ENCODE measurements at regions not wholly inside any gene's neighbourhood (a gene's known extent, or its start where the extent isn't known, plus 50 kb on each side); places are given as distances from the start of the nearest gene placed in this dataset.

DNA sequence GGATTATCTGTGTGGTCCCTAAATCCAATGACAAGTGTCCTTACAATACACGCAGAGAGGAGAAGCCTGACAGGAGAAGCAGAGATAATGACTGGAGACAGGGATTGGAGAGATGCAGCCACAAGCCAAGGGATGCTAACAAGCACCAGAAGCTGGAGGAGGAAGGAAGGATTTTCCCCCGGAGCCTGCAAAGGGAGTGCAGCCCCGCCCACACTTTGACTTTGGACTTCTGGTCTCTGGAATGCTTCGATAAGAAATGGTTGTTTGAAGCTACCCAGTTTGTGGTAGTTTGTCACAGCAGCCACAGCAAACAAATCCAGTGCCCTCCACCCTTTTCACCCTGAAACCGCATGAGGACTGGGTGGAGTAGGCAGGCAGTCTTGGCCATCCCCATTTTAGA, 77.2 kb upstream of the BOD1 start (continued):
- TF ChIP-seq BRF1 (IDR thresholded peaks at IDR 0.05; ENCODE audit: borderline replicate concordance, extremely low read depth, insufficient read length), result no peak
- TF ChIP-seq KDM1A (IDR thresholded peaks at IDR 0.05), result peak in 1 of 2 experiments; percentile 75; a peak in 3 of 4 replicates
- TF ChIP-seq SNRNP70 (optimal IDR thresholded peaks at IDR 0.05; ENCODE audit: low read depth, low read length), result no peak
- peak; percentile 41 for TF ChIP-seq CBFA2T2 (conservative IDR thresholded peaks at IDR 0.05)
- TF ChIP-seq ZNF644 (tag; IDR thresholded peaks at IDR 0.05; ENCODE audit: low read depth), result no peak
- no peak for TF ChIP-seq ZBTB1 (CRISPR knock-in tag; IDR thresholded peaks at IDR 0.05; ENCODE audit: borderline replicate concordance, low read depth)
- no peak for TF ChIP-seq PTRF (tag; IDR thresholded peaks at IDR 0.05)
- TF ChIP-seq RBFOX2 (IDR thresholded peaks at IDR 0.05; ENCODE audit: low read depth, low read length), result no peak
- TF ChIP-seq NCOR1 (IDR thresholded peaks at IDR 0.05), result peak; percentile 23; the same call in 1 of the 2 replicates

DNA sequence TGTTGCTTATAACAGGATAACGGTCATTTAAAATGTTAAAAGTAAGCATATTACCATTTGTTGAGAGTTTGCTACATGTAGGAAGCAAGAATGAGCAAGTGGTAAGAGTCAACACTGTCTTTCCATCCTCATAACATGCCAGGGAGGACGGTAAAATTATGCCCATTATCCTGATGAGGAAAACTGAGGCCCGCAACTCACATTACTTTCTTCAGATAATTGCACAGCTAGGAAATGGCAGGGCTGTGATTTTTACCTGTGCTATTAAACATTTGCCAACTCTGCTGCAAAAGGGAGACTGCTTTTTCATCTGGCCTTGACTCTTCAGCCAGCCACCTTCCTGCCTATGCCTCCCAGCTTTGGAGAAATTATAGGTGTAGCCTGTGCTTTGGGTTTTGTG, 79.8 kb upstream of the BOD1 start:
- H3K36me3 ChIP-seq (ENCODE audit: control insufficient read depth, insufficient read depth, low read length), result no peaks in the 10 kb centered on the region
- H4K20me1 ChIP-seq (replicated peaks; ENCODE audit: control insufficient read depth, insufficient read depth, low read length), result no peaks in the 10 kb centered on the region
- H3K9me1 ChIP-seq (ENCODE audit: control insufficient read depth, insufficient read depth, low read length), result no peaks in the 10 kb centered on the region
- no peak for FAIRE-seq
- DNase-seq (ENCODE audit: extremely low read depth in 1 of 4, low spot score in 3 of 4), result no peak
- TF ChIP-seq CBX1 (IDR thresholded peaks at IDR 0.05; ENCODE audit: low read depth), result peak; percentile 34; the same call in 1 of the 2 replicates
- peak; percentile 70; the same call in 1 of the 2 replicates for TF ChIP-seq SMARCA5 (IDR thresholded peaks at IDR 0.05)
- TF ChIP-seq HDAC2 (IDR thresholded peaks at IDR 0.05), result peak; percentile 46; the same call in 1 of the 2 replicates
- peak; percentile 99 for TF ChIP-seq RBM25 (IDR thresholded peaks at IDR 0.05; ENCODE audit: low read depth, low read length, severe bottlenecking)
- peak; percentile 86 for TF ChIP-seq ADNP (tag; IDR thresholded peaks at IDR 0.05)
- TF ChIP-seq, protein P1, sequence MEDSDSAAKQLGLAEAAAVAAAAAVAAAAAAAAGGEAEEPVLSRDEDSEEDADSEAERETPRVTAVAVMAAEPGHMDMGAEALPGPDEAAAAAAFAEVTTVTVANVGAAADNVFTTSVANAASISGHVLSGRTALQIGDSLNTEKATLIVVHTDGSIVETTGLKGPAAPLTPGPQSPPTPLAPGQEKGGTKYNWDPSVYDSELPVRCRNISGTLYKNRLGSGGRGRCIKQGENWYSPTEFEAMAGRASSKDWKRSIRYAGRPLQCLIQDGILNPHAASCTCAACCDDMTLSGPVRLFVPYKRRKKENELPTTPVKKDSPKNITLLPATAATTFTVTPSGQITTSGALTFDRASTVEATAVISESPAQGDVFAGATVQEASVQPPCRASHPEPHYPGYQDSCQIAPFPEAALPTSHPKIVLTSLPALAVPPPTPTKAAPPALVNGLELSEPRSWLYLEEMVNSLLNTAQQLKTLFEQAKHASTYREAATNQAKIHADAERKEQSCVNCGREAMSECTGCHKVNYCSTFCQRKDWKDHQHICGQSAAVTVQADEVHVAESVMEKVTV (CRISPR knock-in tag; IDR thresholded peaks at IDR 0.05), result no peak
- TF ChIP-seq PHF20 (IDR thresholded peaks at IDR 0.05; ENCODE audit: partially characterized antibody), result peak; percentile 45
- no peak for TF ChIP-seq ZNF124 (CRISPR knock-in tag; IDR thresholded peaks at IDR 0.05)
- peak; percentile 62 for TF ChIP-seq CHD4 (IDR thresholded peaks at IDR 0.05; ENCODE audit: insufficient read depth, insufficient replicate concordance, low read depth, low read length, poor library complexity, severe bottlenecking)
- TF ChIP-seq BCOR (IDR thresholded peaks at IDR 0.05), result peak; percentile 93
- TF ChIP-seq, protein P2, sequence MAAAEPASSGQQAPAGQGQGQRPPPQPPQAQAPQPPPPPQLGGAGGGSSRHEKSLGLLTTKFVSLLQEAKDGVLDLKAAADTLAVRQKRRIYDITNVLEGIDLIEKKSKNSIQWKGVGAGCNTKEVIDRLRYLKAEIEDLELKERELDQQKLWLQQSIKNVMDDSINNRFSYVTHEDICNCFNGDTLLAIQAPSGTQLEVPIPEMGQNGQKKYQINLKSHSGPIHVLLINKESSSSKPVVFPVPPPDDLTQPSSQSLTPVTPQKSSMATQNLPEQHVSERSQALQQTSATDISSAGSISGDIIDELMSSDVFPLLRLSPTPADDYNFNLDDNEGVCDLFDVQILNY (CRISPR knock-in tag; IDR thresholded peaks at IDR 0.05), result no peak
- peak; percentile 76 to 79 for TF ChIP-seq KDM1A (IDR thresholded peaks at IDR 0.05)
- TF ChIP-seq ZSCAN32 (CRISPR knock-in tag; IDR thresholded peaks at IDR 0.05), result no peak
- peak in 1 of 2 experiments; percentile 58; a peak in 1 of 4 replicates for TF ChIP-seq RCOR1 (IDR thresholded peaks at IDR 0.05; ENCODE audit: borderline replicate concordance in 1 of 2, low read depth in 2 of 2, low read length in 2 of 2)
- POLR2A ChIA-PET, result no interaction called here
- no peak overlapping the region for H3K27ac ChIP-seq (ENCODE audit: extremely low read depth, low read depth, low read length)
- intact Hi-C loops (cut with micrococcal nuclease), result no loop called here
- BruUV-seq (replicated peaks), result no TSS peak
- H3K9me3 ChIP-seq (replicated peaks; ENCODE audit: control insufficient read depth, insufficient read depth, low read depth, low read length), result no peaks in the 10 kb centered on the region; the same call in 1 of the 2 replicates
- H3K4me1 ChIP-seq (replicated peaks in 1 of 2; ENCODE audit: control insufficient read depth in 2 of 2, insufficient read depth in 2 of 2, low read length in 2 of 2), result peaks cover 7 to 21% of the 10 kb centered on the region in 2 experiments; a peak in 4 of 5 replicates
- WGBS (ENCODE audit: insufficient coverage, low coverage, missing lambda C conversion rate), result 55% methylated on average over 3 of the region's 3 CpGs
- no peak overlapping the region for H3K4me3 ChIP-seq
- in situ Hi-C loops (cut with MboI), result no loop called here
- H3K9ac ChIP-seq (ENCODE audit: insufficient read depth in 1 of 2, low read depth in 2 of 2, low read length in 2 of 2), result no peak overlapping the region
- H2AFZ ChIP-seq (ENCODE audit: low read depth, low read length), result no peak overlapping the region
- ATAC-seq, result no peak
- no peak overlapping the region for H3K4me2 ChIP-seq (ENCODE audit: insufficient read depth, low read length)
- no peaks in the 10 kb centered on the region for H3K79me2 ChIP-seq (ENCODE audit: control insufficient read depth, insufficient read depth, low read length)
- no peaks in the 10 kb centered on the region for H3K27me3 ChIP-seq (ENCODE audit: control insufficient read depth in 2 of 2, insufficient read depth in 2 of 2, low read length in 2 of 2)
- CTCF ChIA-PET (ENCODE audit: low intra/inter-chr PET ratio), result no interaction called here

Measured in K562 (cell line).